ENCODE measurements at regions not wholly inside any gene's neighbourhood (a gene's known extent, or its start where the extent isn't known, plus 50 kb on each side); places are given as distances from the start of the nearest gene placed in this dataset.

GRCh38 chr6:145017516-145017915, 717.8 kb downstream of the EPM2A start:
- ATAC-seq, result no peak
- no peak for DNase-seq (ENCODE audit: low spot score)
- intact Hi-C loops (cut with DNase I), result no loop called here

DNA sequence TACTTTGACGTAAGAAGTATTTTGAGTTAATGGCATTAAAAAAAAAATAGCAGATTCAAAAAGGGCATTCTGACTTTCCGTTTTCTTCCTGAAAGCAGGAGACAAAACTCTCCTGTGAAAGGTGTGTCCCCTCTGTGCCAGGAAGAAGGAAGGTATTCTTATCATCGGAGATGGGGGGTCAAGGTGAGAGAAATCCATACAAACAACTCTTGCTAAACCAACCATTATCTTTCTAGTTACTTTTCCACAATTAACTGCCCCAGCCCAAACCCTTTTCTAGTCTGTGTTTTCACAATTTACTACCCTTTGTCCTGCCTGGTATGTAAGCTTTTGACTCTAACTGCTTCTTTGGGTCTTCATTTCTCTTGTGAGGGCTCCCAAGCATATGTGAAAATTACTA, 717.3 kb downstream of the EPM2A start:
- ATAC-seq (no peak), DNase-seq (ENCODE audit: low spot score) (no peak)
- intact Hi-C loops (cut with DNase I), result no loop called here

GRCh38 chr6:145020114-145020513, 715.2 kb downstream of the EPM2A start:
- DNase-seq (ENCODE audit: low spot score) (no peak), ATAC-seq (no peak)
- intact Hi-C loops (cut with DNase I), result no loop called here

GRCh38 chr6:145020543-145020942, 714.8 kb downstream of the EPM2A start:
- DNase-seq (ENCODE audit: low spot score) (no peak), ATAC-seq (no peak)
- intact Hi-C loops (cut with DNase I), result no loop called here

GRCh38 chr6:145022199-145022796, 713.0 kb downstream of the EPM2A start:
- intact Hi-C loops (cut with DNase I), result no loop called here
- ATAC-seq, result no peak
- no peak for DNase-seq (ENCODE audit: low spot score)

- intact Hi-C loops (cut with DNase I), result no loop called here
- DNase-seq (ENCODE audit: low spot score) (no peak), ATAC-seq (no peak)
Observed at GRCh38 chr6:145023116-145023726, 712.1 kb downstream of the EPM2A start.

DNA sequence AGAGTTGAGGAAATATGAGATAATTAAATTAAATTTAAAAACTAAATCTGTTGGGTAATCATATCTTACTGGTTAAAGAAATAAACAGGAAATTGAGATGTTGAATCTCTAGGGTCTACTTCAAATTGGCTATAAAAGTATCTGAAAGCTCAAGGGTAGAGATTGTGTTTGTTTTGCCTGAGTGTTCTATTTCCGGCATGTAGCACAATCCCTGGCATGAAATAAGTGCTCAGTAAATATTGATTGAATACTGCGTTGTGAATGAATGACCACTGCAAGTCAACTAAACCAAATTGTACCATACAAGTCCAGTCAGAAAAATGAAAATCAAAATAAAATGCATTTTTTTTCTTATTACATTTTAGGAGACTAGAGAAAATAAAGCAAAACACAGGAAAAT, 709.8 kb downstream of the EPM2A start:
- intact Hi-C loops (cut with DNase I), result no loop called here
- DNase-seq (ENCODE audit: low spot score) (no peak), ATAC-seq (no peak)

GRCh38 chr6:145026267-145026679, 709.0 kb downstream of the EPM2A start:
- ATAC-seq (no peak), DNase-seq (ENCODE audit: low spot score) (no peak)
- intact Hi-C loops (cut with DNase I), result no loop called here

DNA sequence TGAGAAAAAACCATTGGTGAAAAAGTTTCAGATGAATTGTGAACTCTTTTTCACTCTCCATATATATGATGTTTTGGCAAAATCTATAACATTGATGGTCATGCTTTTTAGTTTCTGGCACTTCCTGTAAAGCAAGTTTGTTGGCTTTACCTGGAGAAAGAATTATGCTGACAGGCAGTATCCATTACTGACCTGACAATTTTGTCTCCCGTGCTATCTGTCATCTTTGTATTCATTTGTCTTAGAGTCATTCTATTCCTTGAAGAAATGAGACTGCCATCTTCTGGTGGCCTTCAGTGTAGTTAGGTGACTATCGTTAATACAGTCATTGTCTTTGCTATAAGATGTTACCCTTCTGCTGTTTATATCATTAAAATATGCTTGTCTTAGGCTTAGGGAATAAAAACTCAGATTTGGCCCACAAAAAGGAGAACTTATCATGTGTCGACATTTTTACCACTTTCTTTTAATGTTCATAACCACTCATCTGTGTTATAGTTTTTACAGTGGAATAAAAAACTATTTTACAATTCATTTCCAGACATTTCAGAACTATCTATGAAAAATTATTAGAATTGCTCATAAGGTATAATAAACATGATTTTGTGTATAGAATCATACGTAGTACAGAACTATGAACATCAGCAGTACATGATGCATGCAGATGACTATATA, 707.0 kb downstream of the EPM2A start:
- intact Hi-C loops (cut with DNase I), result no loop called here
- DNase-seq (ENCODE audit: low spot score) (no peak), ATAC-seq (no peak)

GRCh38 chr6:145031001-145031400, 704.3 kb downstream of the EPM2A start:
- intact Hi-C loops (cut with DNase I), result no loop called here
- ATAC-seq (no peak), DNase-seq (ENCODE audit: low spot score) (no peak)

DNA sequence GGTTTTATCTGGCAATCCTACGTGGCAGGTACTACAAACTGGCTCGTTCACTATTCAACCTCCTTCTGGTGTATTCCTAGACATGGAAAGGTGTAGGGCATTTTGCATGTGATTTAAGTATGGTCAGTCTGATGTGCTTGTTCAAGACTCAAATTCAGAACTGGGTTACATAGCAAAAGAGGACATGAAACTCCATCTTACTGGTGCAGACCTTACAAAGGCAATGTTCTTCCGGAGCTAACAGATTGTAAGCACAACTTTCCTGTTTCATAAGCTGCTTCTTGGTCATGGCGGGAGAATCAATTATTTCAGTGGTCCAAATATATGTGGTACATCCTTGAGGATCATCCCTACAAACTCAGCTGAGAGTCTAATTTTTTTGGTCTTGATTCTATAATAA, 703.4 kb downstream of the EPM2A start:
- no peak for ATAC-seq
- DNase-seq (ENCODE audit: low spot score), result no peak
- intact Hi-C loops (cut with DNase I), result no loop called here

- DNase-seq (ENCODE audit: low spot score) (no peak), ATAC-seq (no peak)
- intact Hi-C loops (cut with DNase I), result no loop called here
Observed at GRCh38 chr6:145032562-145033145, 702.7 kb downstream of the EPM2A start.

GRCh38 chr6:145034664-145035063, 700.7 kb downstream of the EPM2A start:
- intact Hi-C loops (cut with DNase I), result no loop called here
- no peak for DNase-seq (ENCODE audit: low spot score)
- no peak for ATAC-seq

GRCh38 chr6:145036236-145036635, 699.1 kb downstream of the EPM2A start:
- no peak for DNase-seq (ENCODE audit: low spot score)
- intact Hi-C loops (cut with DNase I), result no loop called here
- no peak for ATAC-seq

- ATAC-seq (no peak), DNase-seq (ENCODE audit: low spot score) (no peak)
- intact Hi-C loops (cut with DNase I), result no loop called here
Observed at GRCh38 chr6:145036848-145037567, 698.3 kb downstream of the EPM2A start.

DNA sequence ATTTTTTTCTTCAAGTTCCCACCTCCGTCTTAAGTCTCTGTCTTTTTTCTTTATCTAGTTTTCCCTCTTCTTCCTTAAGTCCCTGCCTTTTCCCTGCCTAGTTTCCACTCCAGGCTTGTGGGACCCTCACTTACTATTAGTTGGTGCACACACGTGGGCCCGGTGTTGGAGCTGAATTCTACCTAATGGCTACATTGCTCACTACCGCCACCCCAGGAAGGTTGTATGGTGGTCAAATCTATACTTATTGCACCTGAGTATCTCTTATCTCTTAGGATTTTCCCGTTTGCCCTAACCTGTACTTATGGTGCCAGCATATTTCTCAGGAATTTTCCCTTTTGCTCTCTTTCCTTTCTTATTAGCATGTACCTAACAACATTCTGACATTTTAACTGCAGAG, 692.8 kb downstream of the EPM2A start:
- DNase-seq (ENCODE audit: low spot score) (no peak), ATAC-seq (no peak)
- intact Hi-C loops (cut with DNase I), result no loop called here

GRCh38 chr6:145043926-145044500, 691.3 kb downstream of the EPM2A start:
- DNase-seq (ENCODE audit: low spot score) (no peak), ATAC-seq (no peak)
- intact Hi-C loops (cut with DNase I), result no loop called here

DNA sequence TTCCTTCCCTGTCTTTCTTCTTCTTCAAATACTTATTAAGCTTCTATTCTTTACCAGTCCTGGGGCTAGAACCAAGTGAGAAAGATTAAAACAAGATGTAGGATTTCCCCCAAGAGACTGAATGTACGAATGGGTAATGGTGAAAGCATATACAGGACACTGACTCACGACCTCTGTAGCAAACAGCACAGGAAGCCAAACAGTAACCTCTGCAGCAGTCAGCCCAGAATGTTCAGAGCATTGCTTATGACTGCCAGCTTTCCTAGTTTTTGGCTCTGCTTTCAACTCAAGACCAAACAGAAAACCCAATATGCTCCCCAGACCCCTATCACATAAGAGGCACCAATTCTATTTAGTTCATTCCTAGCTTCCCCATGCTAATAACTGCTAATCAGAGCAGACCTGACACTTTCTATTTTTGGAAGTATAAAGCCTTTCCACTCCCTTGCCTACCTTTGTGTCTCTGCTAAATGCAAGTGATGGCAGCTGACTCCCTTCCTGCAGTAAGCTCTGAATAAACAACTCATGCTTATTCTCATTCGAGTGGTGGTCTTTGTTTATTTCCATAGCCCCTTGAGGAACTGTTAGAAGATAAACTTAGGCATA, 690.6 kb downstream of the EPM2A start:
- ATAC-seq (no peak), DNase-seq (ENCODE audit: low spot score) (no peak)
- intact Hi-C loops (cut with DNase I), result no loop called here

DNA sequence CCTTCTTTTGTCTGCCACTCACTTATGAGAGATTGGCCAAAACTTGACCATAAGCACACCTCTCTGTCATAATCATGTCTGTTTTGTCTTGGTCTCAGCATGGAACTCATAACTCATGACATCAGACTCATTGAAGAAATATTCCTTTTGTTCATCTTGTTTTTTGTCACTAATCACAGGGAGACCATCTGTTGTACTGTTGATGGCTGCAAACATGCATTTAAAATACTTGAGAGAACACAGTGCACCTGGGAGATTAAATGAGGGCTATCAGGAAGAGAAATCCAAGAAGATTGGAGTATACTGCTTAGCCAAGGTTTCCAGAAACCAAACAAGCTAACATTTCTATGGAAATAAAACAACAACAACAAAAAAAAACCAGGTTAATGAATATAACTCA, 689.7 kb downstream of the EPM2A start:
- ATAC-seq (no peak), DNase-seq (ENCODE audit: low spot score) (no peak)
- intact Hi-C loops (cut with DNase I), result no loop called here

Measured in sciatic nerve (tissue), 2 donors.